ENCODE measurements at regions not wholly inside any gene's neighbourhood (a gene's known extent, or its start where the extent isn't known, plus 50 kb on each side); places are given as distances from the start of the nearest gene placed in this dataset.

DNA sequence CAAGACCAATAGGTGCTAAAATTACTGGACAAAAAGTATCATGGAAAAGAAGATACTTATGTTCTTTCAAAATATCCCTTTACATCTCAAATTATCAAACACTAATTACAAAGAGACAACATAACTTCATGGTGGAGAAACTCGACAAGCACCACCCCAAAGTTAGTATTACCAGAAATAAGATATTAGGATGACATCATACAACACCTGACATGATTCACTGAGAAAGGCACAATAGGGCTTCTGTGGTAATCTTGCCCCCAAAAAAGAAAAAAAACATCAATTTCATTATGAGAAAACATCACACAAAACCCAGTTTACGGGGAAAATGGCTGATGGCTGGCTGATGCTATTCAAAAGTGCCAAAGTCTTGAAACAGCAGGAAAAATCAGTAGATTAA lies 1781.7 kb upstream of the PCDH10 start:
- TF ChIP-seq, protein P1, sequence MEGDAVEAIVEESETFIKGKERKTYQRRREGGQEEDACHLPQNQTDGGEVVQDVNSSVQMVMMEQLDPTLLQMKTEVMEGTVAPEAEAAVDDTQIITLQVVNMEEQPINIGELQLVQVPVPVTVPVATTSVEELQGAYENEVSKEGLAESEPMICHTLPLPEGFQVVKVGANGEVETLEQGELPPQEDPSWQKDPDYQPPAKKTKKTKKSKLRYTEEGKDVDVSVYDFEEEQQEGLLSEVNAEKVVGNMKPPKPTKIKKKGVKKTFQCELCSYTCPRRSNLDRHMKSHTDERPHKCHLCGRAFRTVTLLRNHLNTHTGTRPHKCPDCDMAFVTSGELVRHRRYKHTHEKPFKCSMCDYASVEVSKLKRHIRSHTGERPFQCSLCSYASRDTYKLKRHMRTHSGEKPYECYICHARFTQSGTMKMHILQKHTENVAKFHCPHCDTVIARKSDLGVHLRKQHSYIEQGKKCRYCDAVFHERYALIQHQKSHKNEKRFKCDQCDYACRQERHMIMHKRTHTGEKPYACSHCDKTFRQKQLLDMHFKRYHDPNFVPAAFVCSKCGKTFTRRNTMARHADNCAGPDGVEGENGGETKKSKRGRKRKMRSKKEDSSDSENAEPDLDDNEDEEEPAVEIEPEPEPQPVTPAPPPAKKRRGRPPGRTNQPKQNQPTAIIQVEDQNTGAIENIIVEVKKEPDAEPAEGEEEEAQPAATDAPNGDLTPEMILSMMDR (IDR thresholded peaks at IDR 0.05; ENCODE audit: insufficient read depth, low read depth, low read length, missing control alignments): no peak
- no peak overlapping the region for H3K4me3 ChIP-seq (ENCODE audit: low read depth, low read length)
- DNase-seq (ENCODE audit: low read depth): no peak

DNA sequence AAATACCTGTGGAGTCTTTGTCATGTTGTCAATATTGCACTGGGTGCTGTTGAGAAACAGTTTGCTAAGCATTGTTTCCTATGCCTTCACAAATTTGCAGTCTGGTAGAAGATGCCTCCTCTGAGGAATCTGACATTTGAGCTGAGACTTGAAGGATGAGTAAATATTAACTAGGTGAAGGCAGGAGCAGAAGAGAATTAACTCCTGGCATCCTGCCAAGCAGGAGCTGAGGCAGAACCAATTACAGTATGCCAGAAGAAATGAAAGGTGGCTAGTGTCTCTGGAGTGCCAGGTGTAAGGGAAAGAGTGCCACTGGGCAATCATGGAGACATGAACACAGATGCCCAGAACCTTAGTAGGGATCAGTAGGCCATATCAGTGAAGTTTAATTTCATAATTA lies 1778.2 kb upstream of the PCDH10 start:
- no peak overlapping the region for H3K4me3 ChIP-seq (ENCODE audit: low read depth, low read length)
- DNase-seq (ENCODE audit: low read depth): no peak
- TF ChIP-seq, protein P1 (IDR thresholded peaks at IDR 0.05; ENCODE audit: insufficient read depth, low read depth, low read length, missing control alignments): no peak

DNA sequence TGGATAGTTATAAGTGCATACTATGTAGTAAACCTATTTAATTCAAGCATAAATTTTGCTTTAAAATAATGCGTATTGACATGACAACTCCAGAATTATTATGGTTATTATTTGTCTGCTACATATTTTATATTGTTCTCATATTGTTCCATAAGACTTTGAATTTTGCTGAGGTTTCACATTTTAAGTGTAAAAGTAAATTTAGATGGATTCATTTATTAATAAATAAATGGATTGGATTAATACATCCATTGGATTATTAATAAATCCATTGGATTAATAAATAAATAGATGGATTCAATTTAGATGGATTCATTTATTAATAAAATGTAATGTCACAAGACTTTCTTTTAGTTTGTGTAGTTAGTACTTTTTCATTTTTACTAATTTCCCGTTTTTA lies 1768.0 kb upstream of the PCDH10 start:
- no peak for DNase-seq (ENCODE audit: low read depth)
- no peak overlapping the region for H3K4me3 ChIP-seq (ENCODE audit: low read depth, low read length)
- TF ChIP-seq, protein P1 (IDR thresholded peaks at IDR 0.05; ENCODE audit: insufficient read depth, low read depth, low read length, missing control alignments): no peak

DNA sequence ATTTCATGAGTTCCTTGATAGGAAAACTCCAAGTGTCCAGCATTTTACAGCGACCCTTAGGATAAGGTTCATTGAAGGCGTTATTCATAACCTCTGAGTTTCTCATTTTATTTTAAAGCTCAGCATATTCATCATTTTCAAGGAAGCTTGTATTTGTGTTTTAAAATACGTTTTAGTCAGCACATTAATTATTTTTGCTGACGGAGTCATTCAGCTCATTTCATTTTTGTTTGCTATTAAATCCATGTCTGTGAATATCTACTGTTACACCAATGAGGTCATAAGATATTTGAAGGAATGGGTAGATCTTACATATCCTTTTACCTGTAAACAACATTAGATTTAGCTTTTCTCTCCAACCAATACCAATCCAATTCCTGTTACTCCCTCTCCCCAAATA lies 1766.3 kb upstream of the PCDH10 start:
- H3K4me3 ChIP-seq (ENCODE audit: low read depth, low read length): no peak overlapping the region
- DNase-seq (ENCODE audit: low read depth): no peak
- TF ChIP-seq, protein P1 (IDR thresholded peaks at IDR 0.05; ENCODE audit: insufficient read depth, low read depth, low read length, missing control alignments): no peak

DNA sequence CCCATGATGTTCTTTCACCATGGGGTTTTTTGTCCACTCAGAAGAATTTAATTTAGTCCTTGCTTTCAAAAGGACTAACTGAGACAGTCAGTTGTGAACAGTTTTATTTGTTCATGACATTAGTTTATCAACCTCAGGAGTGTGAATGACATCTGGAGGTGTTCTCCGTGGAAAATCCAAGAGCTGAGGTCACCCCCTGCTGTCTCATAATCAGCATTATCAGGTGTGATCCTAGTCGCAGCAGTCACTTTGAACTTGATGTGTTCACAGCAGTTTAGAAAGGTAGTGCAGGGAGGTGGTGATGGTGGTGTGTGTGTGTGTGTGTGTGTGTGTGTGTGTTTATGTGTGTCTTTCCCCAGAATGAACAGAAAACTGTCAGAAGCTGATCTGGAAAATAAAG lies 1760.8 kb upstream of the PCDH10 start:
- TF ChIP-seq, protein P1 (IDR thresholded peaks at IDR 0.05; ENCODE audit: insufficient read depth, low read depth, low read length, missing control alignments): no peak
- DNase-seq (ENCODE audit: low read depth): no peak
- no peak overlapping the region for H3K4me3 ChIP-seq (ENCODE audit: low read depth, low read length)

DNA sequence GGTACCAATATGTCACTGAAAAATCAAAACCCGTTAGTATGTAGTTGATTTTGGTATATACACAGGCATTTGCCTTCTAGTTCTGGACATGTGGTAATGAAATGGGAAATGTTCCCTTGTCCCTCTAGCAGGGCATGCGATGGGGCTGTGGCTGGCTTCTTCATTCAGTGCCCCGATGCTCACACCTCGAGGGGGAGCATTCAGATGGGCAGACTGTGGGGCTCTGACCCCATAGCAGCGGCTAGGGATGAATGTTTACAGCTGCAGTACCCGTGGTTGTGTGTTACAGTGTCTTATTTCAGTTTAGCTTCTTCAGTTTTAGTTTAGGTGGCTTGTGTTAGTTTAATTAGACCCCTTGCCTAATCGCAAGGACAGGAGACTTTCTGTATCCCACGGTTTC lies 1741.0 kb upstream of the PCDH10 start:
- no peak overlapping the region for H3K4me3 ChIP-seq (ENCODE audit: low read depth, low read length)
- no peak for DNase-seq (ENCODE audit: low read depth)
- TF ChIP-seq, protein P1 (IDR thresholded peaks at IDR 0.05; ENCODE audit: insufficient read depth, low read depth, low read length, missing control alignments): no peak

DNA sequence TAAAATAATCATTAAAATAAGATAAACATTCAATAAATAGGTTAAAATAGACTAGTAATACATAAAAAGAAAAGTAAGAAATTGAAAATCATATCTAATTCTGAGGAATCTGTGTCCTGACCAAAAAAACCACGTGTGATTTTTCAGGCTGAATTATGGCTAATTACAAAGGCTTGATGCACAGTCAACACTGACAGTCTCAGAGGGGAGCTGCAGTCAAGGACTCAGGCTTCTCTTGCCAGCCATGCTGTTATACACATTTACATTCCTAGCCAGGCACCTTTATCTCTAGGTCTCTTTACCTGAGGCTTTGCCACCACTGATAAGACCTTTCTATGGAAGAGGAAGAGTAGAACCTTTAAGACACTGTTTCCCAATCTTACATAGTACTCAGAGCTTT lies 1737.7 kb upstream of the PCDH10 start:
- DNase-seq (ENCODE audit: low read depth): no peak
- H3K4me3 ChIP-seq (ENCODE audit: low read depth, low read length): no peak overlapping the region
- TF ChIP-seq, protein P1 (IDR thresholded peaks at IDR 0.05; ENCODE audit: insufficient read depth, low read depth, low read length, missing control alignments): no peak

All from GM12865 (cell line).